ENCODE measurements at regions not wholly inside any gene's neighbourhood (a gene's known extent, or its start where the extent isn't known, plus 50 kb on each side); places are given as distances from the start of the nearest gene placed in this dataset.

DNA sequence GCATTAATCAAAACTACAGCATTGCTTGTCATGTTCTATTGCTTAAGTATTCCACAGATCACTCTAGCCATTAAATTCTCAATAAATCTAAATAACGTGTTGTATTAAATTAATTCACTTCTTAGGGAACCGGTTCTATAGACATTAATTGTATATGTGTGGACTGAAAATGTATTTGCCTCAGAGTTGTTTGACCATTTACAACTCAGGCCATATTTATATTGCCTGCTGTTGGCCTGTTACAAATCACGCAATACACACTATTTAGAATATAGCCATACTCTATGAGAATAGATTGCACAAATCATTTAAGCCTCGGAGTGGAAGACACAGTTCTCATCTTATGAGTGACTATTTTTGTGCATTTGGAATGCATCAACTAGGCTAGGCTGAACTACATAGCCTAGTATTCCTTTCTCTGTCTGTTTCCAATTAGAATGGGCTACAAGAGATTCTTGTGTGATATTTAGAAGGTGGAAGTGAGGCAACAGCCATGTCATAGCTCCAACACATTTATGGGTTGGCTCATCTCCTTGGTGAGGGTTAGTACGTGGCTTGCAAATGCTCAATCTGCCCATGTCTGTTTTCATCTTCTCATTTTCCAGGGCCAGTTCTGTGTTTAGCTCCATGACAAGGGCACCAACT, 1116.1 kb downstream of the PCDH9 start:
- CTCF ChIA-PET = no interaction called here
- TF ChIP-seq, protein P1, sequence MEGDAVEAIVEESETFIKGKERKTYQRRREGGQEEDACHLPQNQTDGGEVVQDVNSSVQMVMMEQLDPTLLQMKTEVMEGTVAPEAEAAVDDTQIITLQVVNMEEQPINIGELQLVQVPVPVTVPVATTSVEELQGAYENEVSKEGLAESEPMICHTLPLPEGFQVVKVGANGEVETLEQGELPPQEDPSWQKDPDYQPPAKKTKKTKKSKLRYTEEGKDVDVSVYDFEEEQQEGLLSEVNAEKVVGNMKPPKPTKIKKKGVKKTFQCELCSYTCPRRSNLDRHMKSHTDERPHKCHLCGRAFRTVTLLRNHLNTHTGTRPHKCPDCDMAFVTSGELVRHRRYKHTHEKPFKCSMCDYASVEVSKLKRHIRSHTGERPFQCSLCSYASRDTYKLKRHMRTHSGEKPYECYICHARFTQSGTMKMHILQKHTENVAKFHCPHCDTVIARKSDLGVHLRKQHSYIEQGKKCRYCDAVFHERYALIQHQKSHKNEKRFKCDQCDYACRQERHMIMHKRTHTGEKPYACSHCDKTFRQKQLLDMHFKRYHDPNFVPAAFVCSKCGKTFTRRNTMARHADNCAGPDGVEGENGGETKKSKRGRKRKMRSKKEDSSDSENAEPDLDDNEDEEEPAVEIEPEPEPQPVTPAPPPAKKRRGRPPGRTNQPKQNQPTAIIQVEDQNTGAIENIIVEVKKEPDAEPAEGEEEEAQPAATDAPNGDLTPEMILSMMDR (IDR thresholded peaks at IDR 0.05; ENCODE audit: control extremely low read depth, extremely low read depth, low read depth, missing control alignments) = no peak
- POLR2A ChIA-PET = no interaction called here
- no peak for DNase-seq (ENCODE audit: extremely low spot score)

DNA sequence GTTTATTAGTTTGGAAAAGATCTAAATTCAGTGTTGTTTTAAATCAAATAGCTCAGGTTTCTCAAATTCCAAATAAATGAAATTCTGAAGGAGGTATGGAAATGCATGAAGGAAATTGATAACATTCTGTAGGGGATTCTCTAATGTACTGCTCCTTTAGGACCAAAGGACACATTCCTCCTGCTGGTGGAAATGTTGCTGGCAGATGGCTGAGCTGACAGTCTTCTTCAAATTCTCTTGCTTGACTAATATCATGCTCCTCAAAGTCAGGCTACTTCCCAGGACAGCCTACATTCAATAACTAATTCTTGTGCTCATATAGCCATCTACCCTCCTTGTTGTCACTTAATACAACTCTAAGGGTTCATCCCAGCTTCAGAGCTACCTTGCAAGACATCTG, 1118.5 kb downstream of the PCDH9 start:
- DNase-seq (ENCODE audit: extremely low spot score) = no peak
- CTCF ChIA-PET = interaction anchor here (1.0 kb wide), 1 partner anchor 25 kb away, joined by 4 read pairs; no protein-coding TSS in a partner anchor
- TF ChIP-seq, protein P1 (IDR thresholded peaks at IDR 0.05; ENCODE audit: control extremely low read depth, extremely low read depth, low read depth, missing control alignments) = no peak
- POLR2A ChIA-PET = no interaction called here

DNA sequence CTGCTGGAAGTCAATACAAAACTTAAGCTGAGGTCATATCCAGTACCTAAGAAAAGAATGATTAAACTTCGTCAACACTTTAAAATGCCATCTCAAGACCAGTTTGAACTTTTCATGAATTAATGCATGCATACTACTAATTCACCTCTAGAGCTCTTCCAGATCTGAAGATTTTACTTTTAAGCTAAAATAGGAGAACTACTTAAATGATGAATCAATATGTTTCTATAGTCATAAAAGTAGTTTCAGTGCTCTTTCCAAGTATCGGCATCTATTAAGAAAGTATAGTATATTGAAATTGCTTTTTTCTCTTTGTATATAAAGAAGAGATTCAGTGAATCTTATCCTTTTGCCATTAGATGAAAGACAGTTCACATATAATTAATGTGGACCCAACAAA, 1123.9 kb downstream of the PCDH9 start:
- ChIA-PET POLR2A (no interaction called here), CTCF (no interaction called here)
- no peak for DNase-seq (ENCODE audit: extremely low spot score)
- TF ChIP-seq, protein P1 (IDR thresholded peaks at IDR 0.05; ENCODE audit: control extremely low read depth, extremely low read depth, low read depth, missing control alignments) = no peak

DNA sequence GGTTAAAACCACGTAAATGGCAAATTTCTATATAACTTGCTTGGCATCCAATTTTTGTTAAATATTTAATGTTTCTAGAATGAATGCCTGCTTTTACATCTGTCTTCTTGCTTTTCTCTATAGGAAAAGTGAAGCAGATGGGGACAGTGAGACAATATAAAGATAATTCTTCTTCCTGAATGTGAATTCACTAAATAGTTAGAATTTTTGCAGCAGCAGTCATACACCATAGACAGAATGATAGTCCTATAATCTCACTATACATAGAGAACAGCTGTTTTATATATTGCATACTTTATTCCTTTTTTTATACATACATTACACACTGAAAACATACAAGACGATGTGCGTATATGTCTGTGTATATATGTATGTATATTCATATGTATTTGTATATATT, 1127.3 kb downstream of the PCDH9 start:
- no peak for DNase-seq (ENCODE audit: extremely low spot score)
- CTCF ChIA-PET = interaction anchor here (1.4 kb wide), 1 partner anchor 43 kb away, joined by 3 read pairs; no protein-coding TSS in a partner anchor
- POLR2A ChIA-PET = no interaction called here
- TF ChIP-seq, protein P1 (IDR thresholded peaks at IDR 0.05; ENCODE audit: control extremely low read depth, extremely low read depth, low read depth, missing control alignments) = no peak

DNA sequence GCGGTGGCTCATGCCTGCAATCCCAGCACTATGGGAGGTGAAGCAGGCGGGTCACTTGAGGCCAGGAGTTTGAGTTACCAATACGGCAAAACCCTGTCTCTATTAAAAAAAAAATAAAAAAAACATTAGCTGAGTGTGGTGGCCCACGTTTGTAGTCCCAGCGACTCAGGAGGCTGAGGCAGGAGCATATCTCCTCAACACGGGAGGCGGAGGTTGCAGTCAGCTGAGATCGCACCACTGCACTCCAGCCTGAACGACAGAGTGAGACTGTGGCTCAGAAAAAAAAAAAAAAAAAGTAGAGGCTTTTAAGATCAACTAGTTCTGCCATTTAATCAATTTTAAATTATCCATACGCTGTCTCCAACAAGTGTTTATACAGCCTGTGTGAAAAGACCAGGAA, 1130.3 kb downstream of the PCDH9 start:
- ChIA-PET CTCF (no interaction called here), POLR2A (no interaction called here)
- TF ChIP-seq, protein P1 (IDR thresholded peaks at IDR 0.05; ENCODE audit: control extremely low read depth, extremely low read depth, low read depth, missing control alignments) = no peak
- DNase-seq (ENCODE audit: extremely low spot score) = no peak

DNA sequence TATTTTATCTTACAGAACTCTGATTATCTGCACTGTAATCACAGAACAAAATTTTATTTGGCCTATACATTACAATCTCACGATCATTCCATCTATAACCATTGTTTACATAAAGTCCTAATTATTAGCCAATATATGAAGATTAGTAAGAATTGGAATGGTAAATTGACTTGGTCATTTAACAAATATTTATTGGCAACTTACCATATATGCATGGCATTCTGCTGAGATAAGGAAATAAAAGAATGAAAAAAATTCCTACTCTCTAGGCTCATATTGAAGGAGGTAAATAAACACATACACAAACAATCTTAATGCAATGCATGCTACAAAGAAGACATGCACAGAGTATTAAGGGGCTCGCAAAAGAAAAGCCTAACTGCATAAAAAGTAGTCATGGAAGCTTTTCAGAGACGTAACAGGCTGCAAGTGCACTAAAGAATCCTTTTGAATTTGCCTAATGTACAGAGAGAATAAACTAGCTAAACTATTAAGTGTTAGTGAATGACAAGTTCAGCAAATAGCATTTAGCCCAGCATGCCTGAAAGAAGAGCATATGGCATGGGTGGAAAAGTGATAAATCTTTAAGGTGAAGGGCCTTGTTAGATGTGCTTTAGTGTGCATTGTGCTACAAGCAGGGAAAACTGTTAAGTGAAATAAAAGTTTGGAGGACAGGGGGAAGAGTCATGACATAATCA, 1131.1 kb downstream of the PCDH9 start:
- POLR2A ChIA-PET = no interaction called here
- CTCF ChIA-PET = no interaction called here

More for the DNA sequence above, 1131.1 kb downstream of the PCDH9 start:
- TF ChIP-seq, protein P1 (IDR thresholded peaks at IDR 0.05; ENCODE audit: control extremely low read depth, extremely low read depth, low read depth, missing control alignments) = no peak
- DNase-seq (ENCODE audit: extremely low spot score) = no peak
